HepG2 (cell line): ENCODE measurements at regions not wholly inside any gene's neighbourhood (a gene's known extent, or its start where the extent isn't known, plus 50 kb on each side); places are given as distances from the start of the nearest gene placed in this dataset.

Experiments used
- ATAC-seq: fragments of 200-7000 bp; cut with Tn5 transposase; 3 replicates; pipeline ENCODE4 v1.9.1; 2020; ENCODE audit warnings: mild to moderate bottlenecking, moderate library complexity
- BruUV-seq: library from RNA; stranded (reverse); fragments of 400-500 nt; replicated peaks from 2 replicates; lab custom pipeline; 2021; lab: Mats Ljungman, UMichigan
- CTCF ChIA-PET: fragments of 300-600 bp; formaldehyde crosslinking; extraction: SDS; loops from one replicate; lab custom pipeline; 2021; ENCODE audit warnings: low total read pairs, inconsistent platforms, low intra/inter-chr PET ratio; lab: Yijun Ruan, JAX
- POLR2A ChIA-PET: fragments of 350-600 bp; sonication (Branson Sonifier 250); formaldehyde crosslinking; loops from one replicate; lab custom pipeline; 2020; ENCODE audit warnings: antibody characterized with exemption, inconsistent platforms; lab: Yijun Ruan, JAX
- DNase-seq: peaks from one replicate; pipeline ENCODE4 v3.0.0-alpha.2; 2015; ENCODE audit warnings: low spot score
- FAIRE-seq: peaks from 3 replicates; lab custom pipeline; 2011; peaks lifted over from hg19 to GRCh38; lab: Jason Lieb, UNC
- H2AFZ ChIP-seq: one replicate; pipeline ENCODE4 v1.6.1; 2011; ENCODE audit warnings: low read length, inconsistent platforms
- H3K27ac ChIP-seq: fragments of 300-600 bp; 3 replicates; pipeline ENCODE4 v1.8.0; 2011; ENCODE audit warnings: mixed run types, mild to moderate bottlenecking, mixed read lengths, low read length, inconsistent platforms; ENCODE audit not compliant: insufficient read depth; ENCODE audit errors: extremely low read length
- H3K27me3 ChIP-seq, 2 experiments: fragments of 200-600 bp in 1 of 2; 2 replicates in 1 of 2; 3 replicates in 1 of 2; pipeline versions ENCODE4 v1.6.0 to v1.8.0; 2011; ENCODE audit warnings: low read length in 2 of 2, mild to moderate bottlenecking in 2 of 2, moderate library complexity in 2 of 2, inconsistent platforms in 1 of 2; ENCODE audit not compliant: insufficient read depth in 2 of 2, control insufficient read depth in 1 of 2
- H3K36me3 ChIP-seq, 2 experiments: fragments of 200-600 bp in 1 of 2; replicated peaks in 1 of 2; 2 replicates in 1 of 2; 3 replicates in 1 of 2; pipeline versions ENCODE4 v1.5.1 to v1.8.0; 2011; ENCODE audit warnings: low read length in 2 of 2, inconsistent platforms in 1 of 2; ENCODE audit not compliant: insufficient read depth in 2 of 2, control insufficient read depth in 1 of 2
- H3K4me1 ChIP-seq: 2 replicates; pipeline ENCODE4 v1.5.1; 2012; ENCODE audit warnings: low read length, inconsistent platforms; ENCODE audit not compliant: insufficient read depth
- H3K4me2 ChIP-seq: 2 replicates; pipeline ENCODE4 v1.6.0; 2011; ENCODE audit warnings: low read depth, low read length, inconsistent platforms
- H3K4me3 ChIP-seq, 3 experiments: fragments of 200-600 bp in 1 of 3; sonication (generic), shearing (Covaris generic) in 1 of 3; replicated peaks in 1 of 3; 2 replicates each; pipeline ENCODE4 v1.5.1; 2011 to 2016; ENCODE audit warnings: low read length in 3 of 3, inconsistent platforms in 2 of 3, low read depth in 2 of 3, mild to moderate bottlenecking in 2 of 3, control low read depth in 1 of 3, mixed read lengths in 1 of 3; ENCODE audit not compliant: insufficient read depth in 1 of 3
- H3K79me2 ChIP-seq: one replicate; pipeline ENCODE4 v1.6.1; 2011; ENCODE audit warnings: low read length, inconsistent platforms; ENCODE audit not compliant: insufficient read depth
- H3K9ac ChIP-seq: 2 replicates; pipeline ENCODE4 v1.6.0; 2011; ENCODE audit warnings: mild to moderate bottlenecking, low read depth, low read length, inconsistent platforms; ENCODE audit not compliant: insufficient read depth
- H3K9me3 ChIP-seq: 2 replicates; pipeline ENCODE4 v1.5.1; 2012; ENCODE audit warnings: mild to moderate bottlenecking, low read length
- H4K20me1 ChIP-seq: 2 replicates; pipeline ENCODE4 v1.6.0; 2011; ENCODE audit warnings: inconsistent platforms, mild to moderate bottlenecking, low read length, moderate library complexity; ENCODE audit not compliant: insufficient read depth
- CCAR2 ChIP-seq: fragments of 200-400 bp; formaldehyde crosslinking; optimal IDR thresholded peaks from 2 replicates; pipeline ENCODE3; 2018; ENCODE audit warnings: low read depth, mild to moderate bottlenecking, low read length, moderate library complexity
- EHMT2 ChIP-seq: fragments of 200-600 bp; sonication (generic); IDR thresholded peaks from 2 replicates; pipeline ENCODE4 v1.7.0; 2017; ENCODE audit warnings: antibody characterized with exemption, low read depth, low read length, borderline replicate concordance
- FOXM1 ChIP-seq: sonication (generic); formaldehyde crosslinking; IDR thresholded peaks from 2 replicates; pipeline ENCODE4 v1.5.0; 2020; ENCODE audit warnings: missing genetic modification reagents
- SYNCRIP ChIP-seq: fragments of 200-400 bp; formaldehyde crosslinking; IDR thresholded peaks from 2 replicates; pipeline ENCODE4 v1.6.1; 2018; ENCODE audit warnings: mild to moderate bottlenecking, low read depth, low read length; ENCODE audit not compliant: insufficient read depth
- XBP1 ChIP-seq: sonication (generic); formaldehyde crosslinking; IDR thresholded peaks from 2 replicates; pipeline ENCODE4 v1.5.0; 2020; ENCODE audit warnings: missing genetic modification reagents
- ZBTB42 ChIP-seq: sonication (generic); formaldehyde crosslinking; IDR thresholded peaks from 2 replicates; pipeline ENCODE4 v1.5.0; 2020; ENCODE audit warnings: mild to moderate bottlenecking, missing genetic modification reagents
- ZNF33A ChIP-seq: sonication (generic); formaldehyde crosslinking; IDR thresholded peaks from 2 replicates; pipeline ENCODE4 v1.5.1; 2020; ENCODE audit warnings: missing genetic modification reagents, mild to moderate bottlenecking, moderate library complexity, borderline replicate concordance
- ZNF501 ChIP-seq: sonication (generic); formaldehyde crosslinking; IDR thresholded peaks from 2 replicates; pipeline ENCODE4 v1.5.1; 2020; ENCODE audit warnings: mild to moderate bottlenecking, moderate library complexity, missing genetic modification reagents
- ZNF552 ChIP-seq: sonication (generic); formaldehyde crosslinking; IDR thresholded peaks from 2 replicates; pipeline ENCODE4 v1.9.0; 2022; ENCODE audit warnings: missing genetic modification reagents, mild to moderate bottlenecking, borderline replicate concordance
- WGBS: methylation state at CpG from one replicate; pipeline ENCODE4 v1.1.6; 2017; ENCODE audit warnings: low lambda C conversion rate; 5-methylcytosine and 5-hydroxymethylcytosine counted together
- in situ Hi-C: cut with HindIII; loops from 2 replicates; pipeline ENCODE4 v1.10.0; 2017; ENCODE audit warnings: low pct_unique_long_range_greater_than_20kb; ENCODE audit not compliant: extremely low pct_ligation_motif_present
- intact Hi-C: fragments of 100-400 bp; cut with micrococcal nuclease; formaldehyde crosslinking; loops from one replicate; pipeline ENCODE4 v1.10.0; 2022; ENCODE audit not compliant: unreplicated experiment
- TF ChIP-seq, protein P1 (sequence below): sonication (generic); formaldehyde crosslinking; IDR thresholded peaks from 2 replicates; pipeline ENCODE4 v1.8.0; 2022; ENCODE audit warnings: missing genetic modification reagents, mild to moderate bottlenecking, borderline replicate concordance
- TF ChIP-seq, protein P2 (sequence below): IDR thresholded peaks from 2 replicates; pipeline ENCODE4 v1.6.1; 2016; ENCODE audit warnings: control low read depth
- TF ChIP-seq, protein P3 (sequence below): sonication (generic); formaldehyde crosslinking; IDR thresholded peaks from 2 replicates; pipeline ENCODE4 v1.5.0; 2020; ENCODE audit warnings: missing genetic modification reagents

DNA sequence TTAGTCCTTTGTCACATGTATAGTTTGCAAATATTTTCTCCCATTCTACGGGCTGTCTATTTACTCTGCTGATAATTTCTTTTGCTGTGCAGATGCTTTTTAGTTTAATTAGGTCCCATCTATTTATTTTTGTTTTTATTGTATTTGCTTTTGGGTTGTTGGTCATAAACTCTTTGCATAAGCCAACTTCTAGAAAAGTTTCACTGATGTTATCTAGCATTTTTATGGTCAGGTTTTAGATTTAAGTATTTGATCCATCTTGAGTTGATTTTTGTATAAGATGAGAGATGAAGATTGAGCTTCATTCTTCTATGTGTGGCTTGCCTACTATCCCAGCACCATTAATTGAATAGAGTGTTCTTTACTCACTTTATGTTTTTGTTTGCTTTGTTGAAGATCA is 1008.4 kb upstream of the ATXN7L3B start:
- Histone ChIP-seq H3K27ac (no peak overlapping the region), H3K36me3 (no peaks in the 10 kb centered on the region), H3K4me3 (no peak overlapping the region), H3K79me2 (no peaks in the 10 kb centered on the region), H2AFZ (no peak overlapping the region), H3K4me1 (no peaks in the 10 kb centered on the region), H3K9ac (no peak overlapping the region), H3K27me3 (no peaks in the 10 kb centered on the region), H3K4me2 (no peak overlapping the region), H4K20me1 (no peaks in the 10 kb centered on the region), H3K9me3 (peaks cover 69% of the 10 kb centered on the region)
- ATAC-seq (no peak), DNase-seq (no peak), FAIRE-seq (no peak)
- ChIA-PET POLR2A (no interaction called here), CTCF (no interaction called here)
- in situ Hi-C loops (no loop called here), intact Hi-C loops (no loop called here)
- TF ChIP-seq EHMT2, result no peak
- TF ChIP-seq, protein P1, sequence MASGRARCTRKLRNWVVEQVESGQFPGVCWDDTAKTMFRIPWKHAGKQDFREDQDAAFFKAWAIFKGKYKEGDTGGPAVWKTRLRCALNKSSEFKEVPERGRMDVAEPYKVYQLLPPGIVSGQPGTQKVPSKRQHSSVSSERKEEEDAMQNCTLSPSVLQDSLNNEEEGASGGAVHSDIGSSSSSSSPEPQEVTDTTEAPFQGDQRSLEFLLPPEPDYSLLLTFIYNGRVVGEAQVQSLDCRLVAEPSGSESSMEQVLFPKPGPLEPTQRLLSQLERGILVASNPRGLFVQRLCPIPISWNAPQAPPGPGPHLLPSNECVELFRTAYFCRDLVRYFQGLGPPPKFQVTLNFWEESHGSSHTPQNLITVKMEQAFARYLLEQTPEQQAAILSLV, result no peak
- TF ChIP-seq ZNF552 (CRISPR knock-in tag), result no peak
- TF ChIP-seq FOXM1 (CRISPR knock-in tag), result no peak
- TF ChIP-seq CCAR2, result no peak
- TF ChIP-seq ZNF33A (CRISPR knock-in tag), result no peak
- TF ChIP-seq ZBTB42 (CRISPR knock-in tag), result no peak
- no peak for TF ChIP-seq SYNCRIP
- TF ChIP-seq, protein P2, sequence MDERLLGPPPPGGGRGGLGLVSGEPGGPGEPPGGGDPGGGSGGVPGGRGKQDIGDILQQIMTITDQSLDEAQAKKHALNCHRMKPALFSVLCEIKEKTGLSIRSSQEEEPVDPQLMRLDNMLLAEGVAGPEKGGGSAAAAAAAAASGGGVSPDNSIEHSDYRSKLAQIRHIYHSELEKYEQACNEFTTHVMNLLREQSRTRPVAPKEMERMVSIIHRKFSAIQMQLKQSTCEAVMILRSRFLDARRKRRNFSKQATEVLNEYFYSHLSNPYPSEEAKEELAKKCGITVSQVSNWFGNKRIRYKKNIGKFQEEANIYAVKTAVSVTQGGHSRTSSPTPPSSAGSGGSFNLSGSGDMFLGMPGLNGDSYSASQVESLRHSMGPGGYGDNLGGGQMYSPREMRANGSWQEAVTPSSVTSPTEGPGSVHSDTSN (CRISPR knock-in tag), result no peak
- no peak for TF ChIP-seq XBP1 (CRISPR knock-in tag)
- no peak for TF ChIP-seq ZNF501 (CRISPR knock-in tag)
- TF ChIP-seq, protein P3, sequence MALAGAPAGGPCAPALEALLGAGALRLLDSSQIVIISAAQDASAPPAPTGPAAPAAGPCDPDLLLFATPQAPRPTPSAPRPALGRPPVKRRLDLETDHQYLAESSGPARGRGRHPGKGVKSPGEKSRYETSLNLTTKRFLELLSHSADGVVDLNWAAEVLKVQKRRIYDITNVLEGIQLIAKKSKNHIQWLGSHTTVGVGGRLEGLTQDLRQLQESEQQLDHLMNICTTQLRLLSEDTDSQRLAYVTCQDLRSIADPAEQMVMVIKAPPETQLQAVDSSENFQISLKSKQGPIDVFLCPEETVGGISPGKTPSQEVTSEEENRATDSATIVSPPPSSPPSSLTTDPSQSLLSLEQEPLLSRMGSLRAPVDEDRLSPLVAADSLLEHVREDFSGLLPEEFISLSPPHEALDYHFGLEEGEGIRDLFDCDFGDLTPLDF (CRISPR knock-in tag), result no peak
- 3% methylated on average over 1 of the region's 1 CpG for WGBS
- BruUV-seq, result no TSS peak
